ENCODE measurements at regions not wholly inside any gene's neighbourhood (a gene's known extent, or its start where the extent isn't known, plus 50 kb on each side); places are given as distances from the start of the nearest gene placed in this dataset.
A peak's percentile ranks its signal among the peaks of the same experiment; 100 is the strongest.

DNA sequence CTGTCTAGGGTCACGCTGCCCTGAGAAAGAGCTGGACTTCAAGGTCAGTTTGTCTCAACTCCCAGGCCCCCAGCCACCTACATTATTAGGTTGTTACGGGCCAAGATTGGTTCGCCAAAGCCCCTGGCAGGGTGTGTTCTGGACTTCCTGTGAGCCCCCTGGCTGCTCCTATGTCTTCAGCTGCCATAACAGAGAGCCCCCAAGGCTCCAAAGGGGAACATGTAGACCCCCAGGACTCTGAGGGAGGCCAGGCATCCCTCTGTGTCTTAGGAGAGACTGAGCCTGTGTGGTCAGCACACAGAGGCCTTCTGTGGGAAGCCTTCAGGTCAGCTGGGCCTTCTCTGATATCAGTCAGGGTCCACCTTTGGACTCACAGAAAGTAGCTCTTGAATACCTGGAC lies 58.3 kb downstream of the INHBB start:
- Histone ChIP-seq H3K9ac (ENCODE audit: insufficient read depth, low read depth, low read length) (no peak overlapping the region), H3K36me3 (replicated peaks in 1 of 2; ENCODE audit: control insufficient read depth in 1 of 2, insufficient read depth in 2 of 2, low read length in 2 of 2) (no peaks in the 10 kb centered on the region), H3K79me2 (ENCODE audit: insufficient read depth, low read length) (no peaks in the 10 kb centered on the region), H3K4me3 (replicated peaks in 1 of 3; ENCODE audit: insufficient read depth in 1 of 3, low read depth in 2 of 3, low read length in 3 of 3) (no peak overlapping the region), H3K27me3 (ENCODE audit: control insufficient read depth in 1 of 2, insufficient read depth in 2 of 2, low read length in 2 of 2) (peaks cover 0 to 12% of the 10 kb centered on the region in 2 experiments; a peak in 2 of 5 replicates), H2AFZ (ENCODE audit: low read length) (no peak overlapping the region), H3K4me1 (ENCODE audit: insufficient read depth, low read length) (peaks cover 39% of the 10 kb centered on the region), H4K20me1 (ENCODE audit: insufficient read depth, low read length) (no peaks in the 10 kb centered on the region), H3K4me2 (ENCODE audit: low read depth, low read length) (no peak overlapping the region), H3K27ac (ENCODE audit: extremely low read length, insufficient read depth, low read length) (no peak overlapping the region), H3K9me3 (ENCODE audit: low read length) (no peaks in the 10 kb centered on the region)
- 25% methylated on average over 1 of the region's 3 CpGs for WGBS (ENCODE audit: low lambda C conversion rate)
- intact Hi-C loops (cut with micrococcal nuclease; ENCODE audit: unreplicated experiment) (no loop called here), in situ Hi-C loops (cut with HindIII; ENCODE audit: extremely low pct_ligation_motif_present, low pct_unique_long_range_greater_than_20kb) (no loop called here)
- DNase-seq (ENCODE audit: low spot score) (no peak), ATAC-seq (no peak), FAIRE-seq (no peak)
- POLR2A ChIA-PET = interaction anchor here (2.3 kb wide), 1 partner anchor 62 kb away, joined by 5 read pairs; no protein-coding TSS in a partner anchor
- CTCF ChIA-PET (ENCODE audit: low intra/inter-chr PET ratio, low total read pairs) = no interaction called here
- no peak for TF ChIP-seq REXO4 (CRISPR knock-in tag; IDR thresholded peaks at IDR 0.05; ENCODE audit: borderline replicate concordance)
- BruUV-seq (replicated peaks) = no TSS peak

DNA sequence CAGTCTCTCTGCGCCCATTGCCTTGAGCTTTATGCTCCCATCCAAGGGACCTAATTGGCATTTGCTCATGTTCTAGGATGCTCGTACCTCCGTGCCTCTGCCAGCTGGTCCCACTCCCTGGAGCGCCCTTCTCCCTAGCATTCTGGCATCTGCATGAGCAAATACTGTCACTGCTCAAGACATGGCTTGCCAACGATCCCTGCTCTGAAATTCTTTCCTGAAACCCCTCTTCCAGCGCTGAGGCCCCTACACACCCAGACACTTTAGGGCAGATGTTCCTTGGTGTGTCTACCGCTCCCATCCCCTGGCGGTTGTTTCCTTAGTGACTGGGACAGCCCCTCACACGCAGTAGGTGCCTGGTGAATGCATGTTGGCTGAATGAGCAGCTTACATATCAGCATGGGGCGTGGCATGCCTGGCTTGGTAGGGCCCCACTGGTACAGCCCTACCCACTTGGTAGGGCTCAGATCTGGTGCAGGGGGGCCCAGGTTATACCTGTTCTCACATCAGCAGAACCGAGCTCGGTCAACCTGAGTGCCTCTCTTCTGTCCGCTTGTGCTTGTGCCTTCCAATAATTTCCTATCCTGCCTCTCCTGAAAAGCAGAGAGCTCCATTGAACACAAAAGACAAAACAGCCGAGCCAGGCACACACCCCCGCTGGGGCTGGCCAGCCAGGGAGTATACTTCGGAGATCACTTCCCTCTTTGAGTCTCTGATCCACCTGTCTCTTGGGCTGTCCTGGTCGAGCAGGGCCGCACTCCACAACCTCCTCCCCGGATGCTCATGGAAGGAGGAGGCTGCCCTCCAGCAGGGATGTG lies 59.2 kb downstream of the INHBB start:
- Histone ChIP-seq H3K27me3 (ENCODE audit: control insufficient read depth in 1 of 2, insufficient read depth in 2 of 2, low read length in 2 of 2) (peaks cover 0 to 12% of the 10 kb centered on the region in 2 experiments; a peak in 2 of 5 replicates), H2AFZ (ENCODE audit: low read length) (no peak overlapping the region), H3K9ac (ENCODE audit: insufficient read depth, low read depth, low read length) (no peak overlapping the region), H3K4me2 (ENCODE audit: low read depth, low read length) (no peak overlapping the region), H3K27ac (ENCODE audit: extremely low read length, insufficient read depth, low read length) (no peak overlapping the region), H3K4me3 (replicated peaks in 1 of 3; ENCODE audit: insufficient read depth in 1 of 3, low read depth in 2 of 3, low read length in 3 of 3) (no peak overlapping the region), H3K9me3 (ENCODE audit: low read length) (peaks cover 6% of the 10 kb centered on the region), H4K20me1 (ENCODE audit: insufficient read depth, low read length) (no peaks in the 10 kb centered on the region), H3K36me3 (replicated peaks in 1 of 2; ENCODE audit: control insufficient read depth in 1 of 2, insufficient read depth in 2 of 2, low read length in 2 of 2) (no peaks in the 10 kb centered on the region), H3K4me1 (ENCODE audit: insufficient read depth, low read length) (peaks cover 30% of the 10 kb centered on the region), H3K79me2 (ENCODE audit: insufficient read depth, low read length) (no peaks in the 10 kb centered on the region)
- ATAC-seq = no peak
- CTCF ChIA-PET (ENCODE audit: low intra/inter-chr PET ratio, low total read pairs) = no interaction called here
- no peak for DNase-seq (ENCODE audit: low spot score)
- POLR2A ChIA-PET = interaction anchor here (2.3 kb wide), 1 partner anchor 61 kb away, joined by 5 read pairs; no protein-coding TSS in a partner anchor
- BruUV-seq (replicated peaks) = no TSS peak
- 72% methylated on average over 17 of the region's 19 CpGs for WGBS (ENCODE audit: low lambda C conversion rate)
- TF ChIP-seq MXI1 (IDR thresholded peaks at IDR 0.05; ENCODE audit: borderline replicate concordance, low read depth, low read length) (no peak), ZNF720 (CRISPR knock-in tag; IDR thresholded peaks at IDR 0.05) (no peak)
- TF ChIP-seq, protein P1, sequence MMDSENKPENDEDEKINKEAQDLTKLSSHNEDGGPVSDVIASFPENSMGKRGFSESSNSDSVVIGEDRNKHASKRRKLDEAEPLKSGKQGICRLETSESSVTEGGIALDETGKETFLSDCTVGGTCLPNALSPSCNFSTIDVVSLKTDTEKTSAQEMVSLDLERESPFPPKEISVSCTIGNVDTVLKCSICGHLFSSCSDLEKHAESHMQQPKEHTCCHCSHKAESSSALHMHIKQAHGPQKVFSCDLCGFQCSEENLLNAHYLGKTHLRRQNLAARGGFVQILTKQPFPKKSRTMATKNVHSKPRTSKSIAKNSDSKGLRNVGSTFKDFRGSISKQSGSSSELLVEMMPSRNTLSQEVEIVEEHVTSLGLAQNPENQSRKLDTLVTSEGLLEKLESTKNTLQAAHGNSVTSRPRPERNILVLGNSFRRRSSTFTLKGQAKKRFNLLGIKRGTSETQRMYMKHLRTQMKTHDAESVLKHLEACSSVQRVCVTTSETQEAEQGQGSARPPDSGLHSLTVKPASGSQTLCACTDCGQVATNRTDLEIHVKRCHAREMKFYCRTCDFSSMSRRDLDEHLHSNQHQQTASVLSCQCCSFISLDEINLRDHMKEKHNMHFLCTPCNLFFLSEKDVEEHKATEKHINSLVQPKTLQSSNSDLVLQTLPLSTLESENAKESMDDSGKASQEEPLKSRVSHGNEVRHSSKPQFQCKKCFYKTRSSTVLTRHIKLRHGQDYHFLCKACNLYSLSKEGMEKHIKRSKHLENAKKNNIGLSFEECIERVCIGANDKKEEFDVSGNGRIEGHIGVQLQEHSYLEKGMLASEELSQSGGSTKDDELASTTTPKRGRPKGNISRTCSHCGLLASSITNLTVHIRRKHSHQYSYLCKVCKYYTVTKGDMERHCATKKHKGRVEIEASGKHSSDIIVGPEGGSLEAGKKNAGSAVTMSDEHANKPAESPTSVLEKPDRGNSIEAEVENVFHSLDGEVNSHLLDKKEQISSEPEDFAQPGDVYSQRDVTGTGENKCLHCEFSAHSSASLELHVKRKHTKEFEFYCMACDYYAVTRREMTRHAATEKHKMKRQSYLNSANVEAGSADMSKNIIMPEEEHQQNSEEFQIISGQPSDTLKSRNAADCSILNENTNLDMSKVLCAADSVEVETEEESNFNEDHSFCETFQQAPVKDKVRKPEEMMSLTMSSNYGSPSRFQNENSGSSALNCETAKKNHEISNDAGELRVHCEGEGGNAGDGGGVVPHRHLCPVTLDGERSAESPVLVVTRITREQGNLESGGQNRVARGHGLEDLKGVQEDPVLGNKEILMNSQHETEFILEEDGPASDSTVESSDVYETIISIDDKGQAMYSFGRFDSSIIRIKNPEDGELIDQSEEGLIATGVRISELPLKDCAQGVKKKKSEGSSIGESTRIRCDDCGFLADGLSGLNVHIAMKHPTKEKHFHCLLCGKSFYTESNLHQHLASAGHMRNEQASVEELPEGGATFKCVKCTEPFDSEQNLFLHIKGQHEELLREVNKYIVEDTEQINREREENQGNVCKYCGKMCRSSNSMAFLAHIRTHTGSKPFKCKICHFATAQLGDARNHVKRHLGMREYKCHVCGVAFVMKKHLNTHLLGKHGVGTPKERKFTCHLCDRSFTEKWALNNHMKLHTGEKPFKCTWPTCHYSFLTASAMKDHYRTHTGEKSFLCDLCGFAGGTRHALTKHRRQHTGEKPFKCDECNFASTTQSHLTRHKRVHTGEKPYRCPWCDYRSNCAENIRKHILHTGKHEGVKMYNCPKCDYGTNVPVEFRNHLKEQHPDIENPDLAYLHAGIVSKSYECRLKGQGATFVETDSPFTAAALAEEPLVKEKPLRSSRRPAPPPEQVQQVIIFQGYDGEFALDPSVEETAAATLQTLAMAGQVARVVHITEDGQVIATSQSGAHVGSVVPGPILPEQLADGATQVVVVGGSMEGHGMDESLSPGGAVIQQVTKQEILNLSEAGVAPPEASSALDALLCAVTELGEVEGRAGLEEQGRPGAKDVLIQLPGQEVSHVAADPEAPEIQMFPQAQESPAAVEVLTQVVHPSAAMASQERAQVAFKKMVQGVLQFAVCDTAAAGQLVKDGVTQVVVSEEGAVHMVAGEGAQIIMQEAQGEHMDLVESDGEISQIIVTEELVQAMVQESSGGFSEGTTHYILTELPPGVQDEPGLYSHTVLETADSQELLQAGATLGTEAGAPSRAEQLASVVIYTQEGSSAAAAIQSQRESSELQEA (CRISPR knock-in tag; IDR thresholded peaks at IDR 0.05; ENCODE audit: not compliant biosample characterization) = no peak
- TF ChIP-seq, protein P2, sequence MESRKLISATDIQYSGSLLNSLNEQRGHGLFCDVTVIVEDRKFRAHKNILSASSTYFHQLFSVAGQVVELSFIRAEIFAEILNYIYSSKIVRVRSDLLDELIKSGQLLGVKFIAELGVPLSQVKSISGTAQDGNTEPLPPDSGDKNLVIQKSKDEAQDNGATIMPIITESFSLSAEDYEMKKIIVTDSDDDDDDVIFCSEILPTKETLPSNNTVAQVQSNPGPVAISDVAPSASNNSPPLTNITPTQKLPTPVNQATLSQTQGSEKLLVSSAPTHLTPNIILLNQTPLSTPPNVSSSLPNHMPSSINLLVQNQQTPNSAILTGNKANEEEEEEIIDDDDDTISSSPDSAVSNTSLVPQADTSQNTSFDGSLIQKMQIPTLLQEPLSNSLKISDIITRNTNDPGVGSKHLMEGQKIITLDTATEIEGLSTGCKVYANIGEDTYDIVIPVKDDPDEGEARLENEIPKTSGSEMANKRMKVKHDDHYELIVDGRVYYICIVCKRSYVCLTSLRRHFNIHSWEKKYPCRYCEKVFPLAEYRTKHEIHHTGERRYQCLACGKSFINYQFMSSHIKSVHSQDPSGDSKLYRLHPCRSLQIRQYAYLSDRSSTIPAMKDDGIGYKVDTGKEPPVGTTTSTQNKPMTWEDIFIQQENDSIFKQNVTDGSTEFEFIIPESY (CRISPR knock-in tag; IDR thresholded peaks at IDR 0.05) = 0 out of 2 replicates have a peak, but pooled peaks have one; percentile 17
- FAIRE-seq = no peak
- in situ Hi-C loops (cut with HindIII; ENCODE audit: extremely low pct_ligation_motif_present, low pct_unique_long_range_greater_than_20kb) (no loop called here), intact Hi-C loops (cut with micrococcal nuclease; ENCODE audit: unreplicated experiment) (no loop called here)
